Limb (tissue), 2 donors: ENCODE measurements at regions not wholly inside any gene's neighbourhood (a gene's known extent, or its start where the extent isn't known, plus 50 kb on each side); places are given as distances from the start of the nearest gene placed in this dataset.
"Not testable (repeated sequence)": the region's sequence is repeated elsewhere in the genome, so short reads cannot be mapped to it uniquely, and the experiment has no call there.

Experiments used
- DNase-seq, 2 donors: peaks; one replicate each; pipeline ENCODE4 v3.0.0-alpha.2; 2016; ENCODE audit errors: extremely low spot score in 2 of 2

- not testable (repeated sequence) for DNase-seq
Measured at GRCh38 chr1:206404309-206405027, 65.8 kb upstream of the IKBKE start.

- not testable (repeated sequence) for DNase-seq
Measured at GRCh38 chr1:206405282-206405681, 65.0 kb upstream of the IKBKE start.

- not testable (repeated sequence) for DNase-seq
Measured at GRCh38 chr1:206408371-206409288, 61.6 kb upstream of the IKBKE start.

DNA sequence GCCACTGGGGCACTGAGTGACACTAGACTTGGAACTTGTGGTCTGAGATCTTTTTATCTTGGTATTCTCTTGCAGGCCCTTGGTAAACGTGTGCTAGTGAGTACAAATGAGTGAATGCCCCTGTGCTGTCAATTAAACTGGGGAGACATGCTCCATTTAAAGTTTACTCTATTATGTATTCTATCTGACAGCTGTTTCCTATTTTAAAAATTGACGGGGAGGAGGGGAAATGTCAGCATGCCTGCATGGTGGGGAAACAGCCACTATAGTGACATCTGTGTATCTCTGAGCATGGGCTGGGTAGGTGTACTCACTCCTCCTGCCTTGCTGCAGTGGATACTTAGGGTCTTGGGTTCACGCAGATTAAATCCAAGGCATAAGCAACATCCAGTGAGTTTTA is 59.0 kb upstream of the IKBKE start:
- DNase-seq, result no peak

DNA sequence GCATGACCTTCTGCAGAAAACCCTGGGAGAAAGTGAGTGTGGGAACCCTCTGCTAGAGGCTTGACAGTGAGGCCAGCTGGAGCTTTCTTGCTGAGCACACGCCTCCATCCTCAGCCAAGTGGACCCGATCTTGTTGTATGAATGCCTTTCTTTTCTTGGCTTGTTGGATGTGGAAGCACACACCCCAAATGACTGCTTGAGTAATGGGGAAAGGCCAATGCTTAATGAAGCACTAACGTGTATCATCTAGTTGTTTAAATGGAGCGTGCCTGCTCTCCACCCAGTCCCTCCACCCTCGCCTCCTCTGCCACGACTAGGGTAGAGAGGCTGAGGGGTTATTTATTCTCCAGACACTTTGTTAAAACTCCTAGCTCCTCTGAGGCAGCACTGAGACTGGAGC is 54.3 kb upstream of the IKBKE start:
- DNase-seq, result no peak

- no peak for DNase-seq
Measured at GRCh38 chr1:206417774-206418614, 52.3 kb upstream of the IKBKE start.

DNA sequence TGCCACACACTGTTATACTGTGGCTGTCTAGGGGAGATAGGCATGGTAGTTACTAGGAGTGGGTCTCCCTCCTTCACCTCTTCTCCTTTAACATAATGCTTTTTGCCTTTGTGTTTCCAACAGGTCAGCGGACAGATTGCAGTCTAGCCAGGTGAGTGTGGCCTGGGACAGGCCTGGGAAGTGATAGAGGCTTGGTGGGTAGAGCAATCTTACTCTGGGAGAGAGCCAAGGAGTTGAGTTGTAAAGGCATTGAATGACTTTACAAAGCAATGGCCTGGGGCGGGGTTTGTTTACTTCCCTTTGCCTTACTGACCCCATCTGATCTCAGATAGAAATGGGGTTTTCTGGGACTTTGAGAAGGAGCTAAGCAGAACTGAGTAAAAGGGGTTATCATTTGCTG is 51.0 kb upstream of the IKBKE start:
- DNase-seq, result no peak

DNA sequence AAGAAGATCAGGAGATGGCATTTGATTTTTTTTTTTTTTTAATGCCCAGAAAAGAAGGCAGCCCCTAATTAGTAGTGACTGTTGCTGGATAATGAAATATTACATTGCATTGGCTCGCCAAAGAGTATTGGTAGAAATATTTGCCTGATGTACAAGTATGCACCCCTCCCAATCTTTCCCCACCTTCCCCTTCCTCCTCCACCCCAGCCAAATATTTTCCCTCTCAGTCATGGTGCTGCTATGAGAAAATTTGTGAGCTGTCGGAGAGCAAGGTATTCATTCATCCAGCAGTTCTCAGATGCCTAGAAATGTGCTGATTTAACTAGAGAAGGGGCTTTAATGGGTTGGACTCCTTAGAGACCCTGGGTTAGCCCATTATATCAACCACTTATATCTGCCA is 50.5 kb upstream of the IKBKE start:
- DNase-seq, result no peak

GRCh38 chr1:206420471-206420870 is 49.8 kb upstream of the IKBKE start:
- DNase-seq, result no peak
